ENCODE measurements at regions not wholly inside any gene's neighbourhood (a gene's known extent, or its start where the extent isn't known, plus 50 kb on each side); places are given as distances from the start of the nearest gene placed in this dataset.

GRCh38 chr10:78860260-78860914 lies 208.4 kb upstream of the ZMIZ1 start:
- no peaks in the 10 kb centered on the region for H3K36me3 ChIP-seq (ENCODE audit: control insufficient read depth, insufficient read depth, low read length)
- no CpG with 5 or more reads among the region's 7 CpGs for WGBS (ENCODE audit: insufficient coverage, insufficient read length)
- H3K9me3 ChIP-seq (ENCODE audit: control insufficient read depth, insufficient read depth, low read length), result no peaks in the 10 kb centered on the region
- no peak for DNase-seq (ENCODE audit: low read depth, low spot score)
- 0 out of 2 replicates have a peak, but pooled peaks cover 1% of the 10 kb centered on the region for H3K4me1 ChIP-seq (ENCODE audit: control insufficient read depth, insufficient read depth, low read length)
- H3K27me3 ChIP-seq (ENCODE audit: control insufficient read depth, insufficient read depth, low read length), result no peaks in the 10 kb centered on the region
- H3K27ac ChIP-seq (ENCODE audit: low read length), result no peak overlapping the region
- no peak overlapping the region for H3K4me3 ChIP-seq (ENCODE audit: low read length)

GRCh38 chr10:78861529-78862327 lies 207.0 kb upstream of the ZMIZ1 start:
- Histone ChIP-seq H3K36me3 (ENCODE audit: control insufficient read depth, insufficient read depth, low read length) (no peaks in the 10 kb centered on the region), H3K27me3 (ENCODE audit: control insufficient read depth, insufficient read depth, low read length) (no peaks in the 10 kb centered on the region), H3K4me3 (ENCODE audit: low read length) (no peak overlapping the region), H3K27ac (ENCODE audit: low read length) (no peak overlapping the region), H3K4me1 (ENCODE audit: control insufficient read depth, insufficient read depth, low read length) (no peaks in the 10 kb centered on the region), H3K9me3 (ENCODE audit: control insufficient read depth, insufficient read depth, low read length) (no peaks in the 10 kb centered on the region)
- DNase-seq (ENCODE audit: low read depth, low spot score), result no peak
- no CpG with 5 or more reads among the region's 5 CpGs for WGBS (ENCODE audit: insufficient coverage, insufficient read length)

- no CpG with 5 or more reads among the region's 4 CpGs for WGBS (ENCODE audit: insufficient coverage, insufficient read length)
- no peak for DNase-seq (ENCODE audit: low read depth, low spot score)
- H3K9me3 ChIP-seq (ENCODE audit: control insufficient read depth, insufficient read depth, low read length), result no peaks in the 10 kb centered on the region
- no peak overlapping the region for H3K27ac ChIP-seq (ENCODE audit: low read length)
- no peaks in the 10 kb centered on the region for H3K36me3 ChIP-seq (ENCODE audit: control insufficient read depth, insufficient read depth, low read length)
- no peaks in the 10 kb centered on the region for H3K4me1 ChIP-seq (ENCODE audit: control insufficient read depth, insufficient read depth, low read length)
- no peaks in the 10 kb centered on the region for H3K27me3 ChIP-seq (ENCODE audit: control insufficient read depth, insufficient read depth, low read length)
- H3K4me3 ChIP-seq (ENCODE audit: low read length), result no peak overlapping the region
Observed at GRCh38 chr10:78862328-78862640, 206.5 kb upstream of the ZMIZ1 start.

GRCh38 chr10:78863140-78863905 lies 205.4 kb upstream of the ZMIZ1 start:
- no CpG with 5 or more reads among the region's 9 CpGs for WGBS (ENCODE audit: insufficient coverage, insufficient read length)
- no peak for DNase-seq (ENCODE audit: low read depth, low spot score)
- Histone ChIP-seq H3K27me3 (ENCODE audit: control insufficient read depth, insufficient read depth, low read length) (no peaks in the 10 kb centered on the region), H3K27ac (ENCODE audit: low read length) (no peak overlapping the region), H3K4me3 (ENCODE audit: low read length) (no peak overlapping the region), H3K4me1 (ENCODE audit: control insufficient read depth, insufficient read depth, low read length) (no peaks in the 10 kb centered on the region), H3K9me3 (ENCODE audit: control insufficient read depth, insufficient read depth, low read length) (no peaks in the 10 kb centered on the region), H3K36me3 (ENCODE audit: control insufficient read depth, insufficient read depth, low read length) (no peaks in the 10 kb centered on the region)

- no peak for DNase-seq (ENCODE audit: low read depth, low spot score)
- Histone ChIP-seq H3K27ac (ENCODE audit: low read length) (no peak overlapping the region), H3K9me3 (ENCODE audit: control insufficient read depth, insufficient read depth, low read length) (no peaks in the 10 kb centered on the region), H3K36me3 (ENCODE audit: control insufficient read depth, insufficient read depth, low read length) (no peaks in the 10 kb centered on the region), H3K4me1 (ENCODE audit: control insufficient read depth, insufficient read depth, low read length) (no peaks in the 10 kb centered on the region), H3K27me3 (ENCODE audit: control insufficient read depth, insufficient read depth, low read length) (no peaks in the 10 kb centered on the region), H3K4me3 (ENCODE audit: low read length) (no peak overlapping the region)
- WGBS (ENCODE audit: insufficient coverage, insufficient read length), result no CpG with 5 or more reads among the region's 1 CpG
Observed at GRCh38 chr10:78863906-78864239, 204.9 kb upstream of the ZMIZ1 start.

GRCh38 chr10:78864761-78865537 lies 203.8 kb upstream of the ZMIZ1 start:
- no CpG with 5 or more reads among the region's 14 CpGs for WGBS (ENCODE audit: insufficient coverage, insufficient read length)

GRCh38 chr10:78865538-78865875 lies 203.3 kb upstream of the ZMIZ1 start:
- Histone ChIP-seq H3K4me3 (ENCODE audit: low read length) (no peak overlapping the region), H3K36me3 (ENCODE audit: control insufficient read depth, insufficient read depth, low read length) (no peaks in the 10 kb centered on the region), H3K27me3 (ENCODE audit: control insufficient read depth, insufficient read depth, low read length) (no peaks in the 10 kb centered on the region), H3K27ac (ENCODE audit: low read length) (no peak overlapping the region), H3K9me3 (ENCODE audit: control insufficient read depth, insufficient read depth, low read length) (no peaks in the 10 kb centered on the region), H3K4me1 (ENCODE audit: control insufficient read depth, insufficient read depth, low read length) (no peaks in the 10 kb centered on the region)
- WGBS (ENCODE audit: insufficient coverage, insufficient read length), result no CpG with 5 or more reads among the region's 4 CpGs
- DNase-seq (ENCODE audit: low read depth, low spot score), result no peak

More at GRCh38 chr10:78864761-78865537, 203.8 kb upstream of the ZMIZ1 start:
- Histone ChIP-seq H3K36me3 (ENCODE audit: control insufficient read depth, insufficient read depth, low read length) (no peaks in the 10 kb centered on the region), H3K4me1 (ENCODE audit: control insufficient read depth, insufficient read depth, low read length) (no peaks in the 10 kb centered on the region), H3K4me3 (ENCODE audit: low read length) (no peak overlapping the region), H3K27ac (ENCODE audit: low read length) (no peak overlapping the region), H3K27me3 (ENCODE audit: control insufficient read depth, insufficient read depth, low read length) (no peaks in the 10 kb centered on the region), H3K9me3 (ENCODE audit: control insufficient read depth, insufficient read depth, low read length) (no peaks in the 10 kb centered on the region)
- DNase-seq (ENCODE audit: low read depth, low spot score), result no peak

- WGBS (ENCODE audit: insufficient coverage, insufficient read length), result no CpG with 5 or more reads among the region's 12 CpGs
- no peaks in the 10 kb centered on the region for H3K9me3 ChIP-seq (ENCODE audit: control insufficient read depth, insufficient read depth, low read length)
- no peaks in the 10 kb centered on the region for H3K4me1 ChIP-seq (ENCODE audit: control insufficient read depth, insufficient read depth, low read length)
- H3K4me3 ChIP-seq (ENCODE audit: low read length), result no peak overlapping the region
- no peak overlapping the region for H3K27ac ChIP-seq (ENCODE audit: low read length)
- no peaks in the 10 kb centered on the region for H3K36me3 ChIP-seq (ENCODE audit: control insufficient read depth, insufficient read depth, low read length)
- no peak for DNase-seq (ENCODE audit: low read depth, low spot score)
- no peaks in the 10 kb centered on the region for H3K27me3 ChIP-seq (ENCODE audit: control insufficient read depth, insufficient read depth, low read length)
Observed at GRCh38 chr10:78865931-78866717, 202.6 kb upstream of the ZMIZ1 start.

- H3K27ac ChIP-seq (ENCODE audit: low read length), result no peak overlapping the region
- no CpG with 5 or more reads among the region's 7 CpGs for WGBS (ENCODE audit: insufficient coverage, insufficient read length)
- no peak for DNase-seq (ENCODE audit: low read depth, low spot score)
- H3K9me3 ChIP-seq (ENCODE audit: control insufficient read depth, insufficient read depth, low read length), result no peaks in the 10 kb centered on the region
- no peaks in the 10 kb centered on the region for H3K27me3 ChIP-seq (ENCODE audit: control insufficient read depth, insufficient read depth, low read length)
- H3K4me1 ChIP-seq (ENCODE audit: control insufficient read depth, insufficient read depth, low read length), result no peaks in the 10 kb centered on the region
- no peak overlapping the region for H3K4me3 ChIP-seq (ENCODE audit: low read length)
- no peaks in the 10 kb centered on the region for H3K36me3 ChIP-seq (ENCODE audit: control insufficient read depth, insufficient read depth, low read length)
Observed at GRCh38 chr10:78866731-78867554, 201.8 kb upstream of the ZMIZ1 start.
